Mononuclear cell (primary cell): ENCODE measurements at regions not wholly inside any gene's neighbourhood (a gene's known extent, or its start where the extent isn't known, plus 50 kb on each side); places are given as distances from the start of the nearest gene placed in this dataset.
"Not testable (repeated sequence)": the region's sequence is repeated elsewhere in the genome, so short reads cannot be mapped to it uniquely, and the experiment has no call there.

Experiments used
- H3K27me3 ChIP-seq: 2 replicates; pipeline ENCODE4 v1.6.0; 2011; ENCODE audit warnings: low read length, control low read depth; ENCODE audit not compliant: insufficient read depth
- H3K4me1 ChIP-seq: 2 replicates; pipeline ENCODE4 v1.5.1; 2011; ENCODE audit warnings: mild to moderate bottlenecking, low read length, control low read depth; ENCODE audit not compliant: insufficient read depth
- H3K4me3 ChIP-seq: 2 replicates; pipeline ENCODE4 v1.5.1; 2011; ENCODE audit warnings: mild to moderate bottlenecking, low read length, moderate library complexity
- H3K9me3 ChIP-seq: 2 replicates; pipeline ENCODE4 v1.5.1; 2011; ENCODE audit warnings: low read depth, mild to moderate bottlenecking, control low read depth, low read length

GRCh38 chr5:91754990-91755389 is 371.9 kb upstream of the ARRDC3 start:
- H3K27me3 ChIP-seq = no peaks in the 10 kb centered on the region
- H3K4me1 ChIP-seq = no peaks in the 10 kb centered on the region
- peaks cover 5% of the 10 kb centered on the region for H3K9me3 ChIP-seq
- no peak overlapping the region for H3K4me3 ChIP-seq

- H3K4me3 ChIP-seq, H3K27me3 ChIP-seq, H3K9me3 ChIP-seq, H3K4me1 ChIP-seq: not testable (repeated sequence)
Observed at GRCh38 chr5:91744470-91744869, 361.4 kb upstream of the ARRDC3 start.

GRCh38 chr5:91742550-91742949 is 359.4 kb upstream of the ARRDC3 start:
- H3K4me3 ChIP-seq = no peak overlapping the region
- no peaks in the 10 kb centered on the region for H3K27me3 ChIP-seq
- H3K4me1 ChIP-seq = no peaks in the 10 kb centered on the region
- no peaks in the 10 kb centered on the region for H3K9me3 ChIP-seq

GRCh38 chr5:91741764-91742505 is 358.8 kb upstream of the ARRDC3 start:
- Histone ChIP-seq H3K4me3 (no peak overlapping the region), H3K4me1 (no peaks in the 10 kb centered on the region), H3K9me3 (no peaks in the 10 kb centered on the region), H3K27me3 (no peaks in the 10 kb centered on the region)

- Histone ChIP-seq H3K9me3 (no peaks in the 10 kb centered on the region), H3K4me1 (no peaks in the 10 kb centered on the region), H3K27me3 (no peaks in the 10 kb centered on the region), H3K4me3 (no peak overlapping the region)
Observed at GRCh38 chr5:91730026-91730425, 346.9 kb upstream of the ARRDC3 start.

- Histone ChIP-seq H3K4me1 (no peaks in the 10 kb centered on the region), H3K27me3 (no peaks in the 10 kb centered on the region), H3K4me3 (no peak overlapping the region), H3K9me3 (no peaks in the 10 kb centered on the region)
Observed at GRCh38 chr5:91727463-91727862, 344.3 kb upstream of the ARRDC3 start.

- Histone ChIP-seq H3K4me1 (no peaks in the 10 kb centered on the region), H3K4me3 (no peak overlapping the region), H3K27me3 (no peaks in the 10 kb centered on the region), H3K9me3 (no peaks in the 10 kb centered on the region)
Observed at GRCh38 chr5:91722736-91723467, 339.8 kb upstream of the ARRDC3 start.

GRCh38 chr5:91712718-91713117 is 329.6 kb upstream of the ARRDC3 start:
- Histone ChIP-seq H3K27me3 (no peaks in the 10 kb centered on the region), H3K9me3 (no peaks in the 10 kb centered on the region), H3K4me1 (no peaks in the 10 kb centered on the region), H3K4me3 (no peak overlapping the region)

GRCh38 chr5:91707521-91707841 is 324.4 kb upstream of the ARRDC3 start:
- no peak overlapping the region for H3K4me3 ChIP-seq

GRCh38 chr5:91706785-91707520 is 323.8 kb upstream of the ARRDC3 start:
- no peaks in the 10 kb centered on the region for H3K4me1 ChIP-seq
- H3K4me3 ChIP-seq = no peak overlapping the region
- no peaks in the 10 kb centered on the region for H3K27me3 ChIP-seq
- H3K9me3 ChIP-seq = no peaks in the 10 kb centered on the region

More at GRCh38 chr5:91707521-91707841, 324.4 kb upstream of the ARRDC3 start:
- Histone ChIP-seq H3K4me1 (no peaks in the 10 kb centered on the region), H3K9me3 (no peaks in the 10 kb centered on the region), H3K27me3 (no peaks in the 10 kb centered on the region)

- no peaks in the 10 kb centered on the region for H3K4me1 ChIP-seq
Observed at GRCh38 chr5:91703128-91703527, 320.0 kb upstream of the ARRDC3 start.

GRCh38 chr5:91699429-91699828 is 316.3 kb upstream of the ARRDC3 start:
- Histone ChIP-seq H3K9me3 (peaks cover 7% of the 10 kb centered on the region), H3K4me1 (no peaks in the 10 kb centered on the region), H3K4me3 (no peak overlapping the region), H3K27me3 (no peaks in the 10 kb centered on the region)

More at GRCh38 chr5:91703128-91703527, 320.0 kb upstream of the ARRDC3 start:
- no peaks in the 10 kb centered on the region for H3K9me3 ChIP-seq
- H3K4me3 ChIP-seq = no peak overlapping the region
- H3K27me3 ChIP-seq = no peaks in the 10 kb centered on the region

GRCh38 chr5:91691592-91691991 is 308.5 kb upstream of the ARRDC3 start:
- Histone ChIP-seq H3K27me3 (no peaks in the 10 kb centered on the region), H3K4me3 (no peak overlapping the region), H3K4me1 (no peaks in the 10 kb centered on the region), H3K9me3 (no peaks in the 10 kb centered on the region)

GRCh38 chr5:91690921-91691320 is 307.8 kb upstream of the ARRDC3 start:
- Histone ChIP-seq H3K9me3 (no peaks in the 10 kb centered on the region), H3K27me3 (no peaks in the 10 kb centered on the region), H3K4me3 (no peak overlapping the region), H3K4me1 (no peaks in the 10 kb centered on the region)

- H3K9me3 ChIP-seq = no peaks in the 10 kb centered on the region
- H3K4me1 ChIP-seq = no peaks in the 10 kb centered on the region
- H3K4me3 ChIP-seq = no peak overlapping the region
- no peaks in the 10 kb centered on the region for H3K27me3 ChIP-seq
Observed at GRCh38 chr5:91687430-91687829, 304.3 kb upstream of the ARRDC3 start.
